IPS-NIHi11 (cell line): ENCODE measurements at regions not wholly inside any gene's neighbourhood (a gene's known extent, or its start where the extent isn't known, plus 50 kb on each side); places are given as distances from the start of the nearest gene placed in this dataset.
A peak's percentile ranks its signal among the peaks of the same experiment; 100 is the strongest.
"Not testable (repeated sequence)": the region's sequence is repeated elsewhere in the genome, so short reads cannot be mapped to it uniquely, and the experiment has no call there.

Source experiments
- DNase-seq: peaks from one replicate; pipeline ENCODE4 v3.0.0; 2012; ENCODE audit warnings: mixed read lengths, low spot score

- no peak for DNase-seq
Measured at GRCh38 chr3:66808891-66809594, 189.1 kb upstream of the KBTBD8 start.

- no peak for DNase-seq
Measured at GRCh38 chr3:66809595-66809958, 188.5 kb upstream of the KBTBD8 start.

GRCh38 chr3:66812136-66812535 is 186.0 kb upstream of the KBTBD8 start:
- DNase-seq, result no peak

GRCh38 chr3:66812741-66813140 is 185.4 kb upstream of the KBTBD8 start:
- no peak for DNase-seq

GRCh38 chr3:66816090-66816761 is 181.9 kb upstream of the KBTBD8 start:
- peak; percentile 65 for DNase-seq

GRCh38 chr3:66817951-66818557 is 180.1 kb upstream of the KBTBD8 start:
- no peak for DNase-seq

GRCh38 chr3:66819993-66820501 is 178.1 kb upstream of the KBTBD8 start:
- DNase-seq, result no peak

- DNase-seq, result peak; percentile 79
Measured at GRCh38 chr3:66822186-66823008, 175.7 kb upstream of the KBTBD8 start.

- no peak for DNase-seq
Measured at GRCh38 chr3:66823009-66823397, 175.1 kb upstream of the KBTBD8 start.

GRCh38 chr3:66823532-66823931 is 174.6 kb upstream of the KBTBD8 start:
- no peak for DNase-seq

- DNase-seq, result no peak
Measured at GRCh38 chr3:66825375-66825774, 172.7 kb upstream of the KBTBD8 start.

- no peak for DNase-seq
Measured at GRCh38 chr3:66827726-66828125, 170.4 kb upstream of the KBTBD8 start.

- no peak for DNase-seq
Measured at GRCh38 chr3:66828303-66828702, 169.8 kb upstream of the KBTBD8 start.

- no peak for DNase-seq
Measured at GRCh38 chr3:66830301-66830700, 167.8 kb upstream of the KBTBD8 start.

- no peak for DNase-seq
Measured at GRCh38 chr3:66831931-66832330, 166.2 kb upstream of the KBTBD8 start.

- DNase-seq, result no peak
Measured at GRCh38 chr3:66836363-66837152, 161.5 kb upstream of the KBTBD8 start.

GRCh38 chr3:66838704-66839103 is 159.4 kb upstream of the KBTBD8 start:
- DNase-seq, result no peak

GRCh38 chr3:66839508-66839907 is 158.6 kb upstream of the KBTBD8 start:
- no peak for DNase-seq

- DNase-seq, result not testable (repeated sequence)
Measured at GRCh38 chr3:66842761-66843464, 155.2 kb upstream of the KBTBD8 start.

- no peak for DNase-seq
Measured at GRCh38 chr3:66851894-66852613, 146.1 kb upstream of the KBTBD8 start.
